ENCODE measurements at regions not wholly inside any gene's neighbourhood (a gene's known extent, or its start where the extent isn't known, plus 50 kb on each side); places are given as distances from the start of the nearest gene placed in this dataset.

DNA sequence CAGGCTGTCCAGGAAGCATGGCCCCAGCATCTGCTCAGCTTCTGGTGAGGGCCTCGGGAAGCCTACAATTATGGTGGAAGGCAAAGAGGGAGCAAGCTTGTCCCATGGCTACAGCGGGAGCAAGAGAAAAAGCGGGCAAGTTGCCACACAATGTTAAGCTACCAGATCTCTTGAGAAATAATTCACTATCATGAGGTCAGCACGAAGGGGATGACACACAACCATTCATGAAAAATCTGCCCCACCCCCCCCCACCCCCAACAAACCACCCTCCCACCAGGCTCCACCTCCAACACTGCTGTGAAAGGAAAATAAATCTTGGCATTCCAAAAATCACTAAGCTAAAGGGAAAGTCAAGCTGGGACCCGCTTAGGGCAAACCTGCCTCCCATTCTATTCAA, 545.8 kb upstream of the NRP1 start:
- TF ChIP-seq, protein P1, sequence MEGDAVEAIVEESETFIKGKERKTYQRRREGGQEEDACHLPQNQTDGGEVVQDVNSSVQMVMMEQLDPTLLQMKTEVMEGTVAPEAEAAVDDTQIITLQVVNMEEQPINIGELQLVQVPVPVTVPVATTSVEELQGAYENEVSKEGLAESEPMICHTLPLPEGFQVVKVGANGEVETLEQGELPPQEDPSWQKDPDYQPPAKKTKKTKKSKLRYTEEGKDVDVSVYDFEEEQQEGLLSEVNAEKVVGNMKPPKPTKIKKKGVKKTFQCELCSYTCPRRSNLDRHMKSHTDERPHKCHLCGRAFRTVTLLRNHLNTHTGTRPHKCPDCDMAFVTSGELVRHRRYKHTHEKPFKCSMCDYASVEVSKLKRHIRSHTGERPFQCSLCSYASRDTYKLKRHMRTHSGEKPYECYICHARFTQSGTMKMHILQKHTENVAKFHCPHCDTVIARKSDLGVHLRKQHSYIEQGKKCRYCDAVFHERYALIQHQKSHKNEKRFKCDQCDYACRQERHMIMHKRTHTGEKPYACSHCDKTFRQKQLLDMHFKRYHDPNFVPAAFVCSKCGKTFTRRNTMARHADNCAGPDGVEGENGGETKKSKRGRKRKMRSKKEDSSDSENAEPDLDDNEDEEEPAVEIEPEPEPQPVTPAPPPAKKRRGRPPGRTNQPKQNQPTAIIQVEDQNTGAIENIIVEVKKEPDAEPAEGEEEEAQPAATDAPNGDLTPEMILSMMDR (IDR thresholded peaks at IDR 0.05; ENCODE audit: low read depth, low read length, missing control alignments), result no peak
- DNase-seq (ENCODE audit: low read depth), result no peak
- no peak overlapping the region for H3K4me3 ChIP-seq (ENCODE audit: low read depth, low read length)

DNA sequence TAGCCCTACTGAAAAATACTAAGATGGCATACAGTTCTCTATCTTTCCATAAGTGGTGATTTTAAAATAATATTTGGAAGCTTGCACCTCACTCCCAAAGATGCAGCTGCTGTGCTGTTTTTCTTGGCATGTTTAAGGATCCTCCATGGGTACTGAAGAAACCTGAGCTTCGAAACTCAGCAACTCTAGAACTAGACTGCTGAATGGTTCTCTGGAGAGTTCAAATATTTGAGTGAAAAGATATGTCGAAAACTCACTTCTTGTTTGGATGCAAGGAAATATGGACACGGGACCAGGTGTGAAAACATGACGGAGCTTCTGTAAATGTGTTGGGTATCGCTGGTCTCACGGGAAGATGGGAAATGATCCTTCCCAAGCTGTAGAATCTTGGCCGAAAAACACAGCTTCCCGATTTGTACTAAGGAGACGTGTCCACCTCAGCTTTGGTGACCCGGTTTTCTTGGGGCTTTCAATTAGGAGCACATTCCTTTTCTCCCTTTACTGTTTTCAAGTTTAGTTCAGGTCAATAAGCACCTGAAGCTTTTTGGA, 543.8 kb upstream of the NRP1 start:
- DNase-seq (ENCODE audit: low read depth), result no peak
- TF ChIP-seq, protein P1 (IDR thresholded peaks at IDR 0.05; ENCODE audit: low read depth, low read length, missing control alignments), result no peak
- no peak overlapping the region for H3K4me3 ChIP-seq (ENCODE audit: low read depth, low read length)

DNA sequence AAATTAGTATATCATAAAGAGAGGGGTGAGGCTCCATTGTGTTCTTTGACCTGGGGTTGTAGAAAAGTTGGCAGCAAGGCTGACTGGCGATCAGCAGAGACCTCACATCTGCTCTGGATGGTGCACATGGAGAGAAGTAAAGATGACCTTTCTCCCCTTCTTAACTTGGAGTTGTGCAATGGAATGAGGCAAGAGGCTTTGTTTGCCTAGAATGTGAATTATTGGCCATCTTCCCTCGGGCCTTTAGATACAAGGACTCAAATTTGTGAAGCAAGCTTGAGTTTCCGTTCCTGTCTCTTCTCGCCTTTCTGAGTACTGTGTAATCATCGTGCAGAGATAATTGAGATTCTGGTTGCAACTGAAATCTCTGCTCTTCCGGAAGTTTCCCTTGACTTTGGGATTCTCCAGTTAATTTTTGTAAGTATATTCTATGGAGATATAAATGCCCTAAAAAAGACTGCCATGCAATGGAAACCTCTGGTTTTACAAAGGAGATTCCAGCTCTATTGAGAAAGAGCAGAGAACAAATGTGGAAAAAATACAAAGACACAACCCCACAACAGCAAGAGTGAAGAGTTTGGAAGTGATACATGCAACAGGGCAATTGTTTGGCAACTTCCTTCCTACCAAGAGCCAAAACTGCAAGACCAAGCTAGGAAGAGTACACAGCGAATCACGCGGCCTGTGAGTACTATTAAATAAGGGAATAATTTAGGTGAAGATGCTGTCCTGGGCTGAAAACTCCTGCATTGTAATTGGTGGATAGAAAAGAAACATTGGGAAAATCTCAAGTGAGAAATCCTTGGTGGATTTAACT, 542.3 kb upstream of the NRP1 start:
- TF ChIP-seq, protein P1 (IDR thresholded peaks at IDR 0.05; ENCODE audit: low read depth, low read length, missing control alignments), result no peak
- DNase-seq (ENCODE audit: low read depth), result no peak
- no peak overlapping the region for H3K4me3 ChIP-seq (ENCODE audit: low read depth, low read length)

DNA sequence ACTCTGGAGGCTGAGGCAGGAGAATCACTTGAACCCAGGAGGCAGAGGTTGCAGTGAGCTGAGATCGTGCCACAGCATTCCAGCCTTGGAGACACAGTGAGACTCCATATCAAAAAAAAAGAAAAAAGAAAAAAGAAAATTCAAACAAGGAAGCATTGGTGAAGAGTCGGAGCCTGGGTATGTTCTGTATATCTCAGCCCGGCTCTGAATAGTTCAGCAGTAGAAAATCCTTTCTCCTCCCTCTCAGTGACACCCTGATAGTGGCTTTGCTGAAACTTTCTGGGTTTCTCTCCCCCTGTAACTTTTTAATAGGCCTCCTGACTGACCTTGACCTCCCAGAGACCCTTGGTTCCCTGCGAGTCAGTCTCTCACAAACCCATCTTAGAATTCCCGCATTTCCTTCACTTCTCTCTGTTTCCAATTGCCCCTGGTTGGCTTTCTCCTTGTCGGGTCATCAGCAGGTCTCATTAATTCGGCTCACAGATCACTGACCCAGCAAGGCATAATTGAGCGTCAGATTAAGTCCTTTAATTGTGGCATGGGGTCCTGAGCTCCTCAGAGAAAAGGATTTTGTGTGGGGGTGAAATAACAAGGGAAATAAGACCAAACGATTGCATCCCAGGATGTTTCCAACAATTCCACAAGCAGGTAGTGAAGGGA, 541.6 kb upstream of the NRP1 start:
- TF ChIP-seq, protein P1 (IDR thresholded peaks at IDR 0.05; ENCODE audit: low read depth, low read length, missing control alignments), result no peak
- DNase-seq (ENCODE audit: low read depth), result no peak
- no peak overlapping the region for H3K4me3 ChIP-seq (ENCODE audit: low read depth, low read length)

DNA sequence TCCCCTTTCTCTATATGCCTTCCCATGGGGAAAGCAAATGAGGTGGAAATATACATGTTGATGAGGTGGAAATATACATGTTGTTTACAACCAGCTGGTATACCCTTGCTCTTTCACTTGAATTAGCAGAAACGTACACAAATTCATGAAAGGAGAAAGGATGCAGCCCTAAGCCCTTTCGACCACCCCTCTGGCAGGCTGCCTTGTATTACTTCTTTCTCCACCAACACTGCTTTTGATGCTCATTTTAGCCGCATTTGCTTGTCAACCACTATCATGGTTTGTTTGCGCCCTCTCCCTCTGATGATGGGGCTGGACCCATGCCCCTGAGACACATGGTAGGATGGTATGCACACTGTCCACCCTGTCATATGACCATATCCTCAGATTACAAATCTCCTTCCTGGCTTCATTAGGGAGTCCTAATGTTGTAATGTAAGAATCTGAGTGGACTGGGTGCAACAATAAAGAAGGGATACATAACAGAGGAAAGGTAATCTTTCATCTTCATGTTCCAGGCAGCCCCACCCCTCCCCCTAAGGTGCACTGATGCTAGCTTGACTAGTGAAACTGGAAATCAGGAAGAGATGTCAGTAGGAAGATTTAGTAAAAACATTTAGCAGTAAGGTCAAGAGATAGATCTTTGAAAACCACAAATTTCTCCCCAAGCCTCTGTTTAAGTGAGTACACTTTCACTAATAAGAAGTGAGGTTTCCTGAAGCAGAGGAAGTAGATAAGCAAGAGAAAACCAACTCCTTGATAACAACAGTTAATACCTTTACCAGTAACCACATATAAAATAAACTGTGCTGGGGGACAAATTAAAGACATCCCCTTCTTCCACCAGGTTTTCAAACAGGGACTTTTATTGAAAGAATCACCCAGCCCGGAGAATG, 536.8 kb upstream of the NRP1 start:
- TF ChIP-seq, protein P1 (IDR thresholded peaks at IDR 0.05; ENCODE audit: low read depth, low read length, missing control alignments), result no peak
- DNase-seq (ENCODE audit: low read depth), result no peak

DNA sequence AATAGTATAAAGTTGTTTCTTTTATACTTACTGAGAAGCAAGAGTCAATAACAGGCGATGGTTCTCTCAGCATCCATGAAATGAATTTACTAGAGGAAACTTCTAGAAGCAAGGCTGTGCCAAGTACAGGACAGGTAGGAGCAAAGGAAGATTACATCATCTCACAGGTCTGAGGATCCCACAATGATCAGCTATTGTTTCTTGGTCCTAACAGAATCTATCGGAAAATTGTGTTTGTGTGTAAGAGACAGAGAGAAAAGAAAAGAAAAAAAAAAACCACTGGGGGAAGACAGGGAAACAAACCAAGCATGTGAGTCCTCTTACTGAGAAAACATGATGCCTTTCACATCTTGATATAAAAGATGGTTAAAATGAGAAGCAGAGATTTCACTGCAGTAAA, 535.0 kb upstream of the NRP1 start:
- DNase-seq (ENCODE audit: low read depth), result no peak
- TF ChIP-seq, protein P1 (IDR thresholded peaks at IDR 0.05; ENCODE audit: low read depth, low read length, missing control alignments), result no peak
- H3K4me3 ChIP-seq (ENCODE audit: low read depth, low read length), result no peak overlapping the region

More for the DNA sequence above, 536.8 kb upstream of the NRP1 start:
- H3K4me3 ChIP-seq (ENCODE audit: low read depth, low read length), result no peak overlapping the region
